Trophoblast cell (in vitro differentiated cells and primary cell): ENCODE measurements at regions not wholly inside any gene's neighbourhood (a gene's known extent, or its start where the extent isn't known, plus 50 kb on each side); places are given as distances from the start of the nearest gene placed in this dataset.

ENCODE experiments used
- DNase-seq, 2 donors: peaks; one replicate each; pipeline ENCODE4 v3.0.0-alpha.2; 2016
- H2AFZ ChIP-seq: 2 replicates; pipeline ENCODE4 v1.6.1; 2013; ENCODE audit warnings: low read length, moderate library complexity, mild to moderate bottlenecking; ENCODE audit not compliant: insufficient read depth, poor library complexity
- H2AK5ac ChIP-seq: 2 replicates; pipeline ENCODE4 v1.6.1; 2013; ENCODE audit warnings: mild to moderate bottlenecking, low read length
- H2BK120ac ChIP-seq: 2 replicates; pipeline ENCODE4 v1.6.1; 2013; ENCODE audit warnings: low read length, mild to moderate bottlenecking, moderate library complexity; ENCODE audit not compliant: insufficient read depth, poor library complexity
- H2BK12ac ChIP-seq: 2 replicates; pipeline ENCODE4 v1.6.1; 2013; ENCODE audit warnings: mild to moderate bottlenecking, low read length, moderate library complexity
- H2BK5ac ChIP-seq: 2 replicates; pipeline ENCODE4 v1.6.1; 2013; ENCODE audit warnings: low read length, low read depth, moderate library complexity, mild to moderate bottlenecking; ENCODE audit not compliant: poor library complexity
- H3K14ac ChIP-seq: 2 replicates; pipeline ENCODE4 v1.6.1; 2013; ENCODE audit warnings: mild to moderate bottlenecking, low read length
- H3K18ac ChIP-seq: 2 replicates; pipeline ENCODE4 v1.6.1; 2013; ENCODE audit warnings: mild to moderate bottlenecking, low read length
- H3K23ac ChIP-seq: 2 replicates; pipeline ENCODE4 v1.6.1; 2013; ENCODE audit warnings: low read length
- H3K27ac ChIP-seq: 2 replicates; pipeline ENCODE4 v1.5.1; 2013; ENCODE audit warnings: low read depth, mild to moderate bottlenecking, inconsistent platforms, low read length, moderate library complexity
- H3K27me3 ChIP-seq: 2 replicates; pipeline ENCODE4 v1.6.1; 2013; ENCODE audit warnings: inconsistent platforms, mild to moderate bottlenecking, low read length, moderate library complexity; ENCODE audit not compliant: insufficient read depth
- H3K36me3 ChIP-seq, 2 experiments: 1 replicate in 1 of 2; 2 replicates in 1 of 2; pipeline ENCODE4 v1.6.1; 2013; ENCODE audit warnings: low read length in 2 of 2, mild to moderate bottlenecking in 2 of 2, moderate library complexity in 1 of 2; ENCODE audit not compliant: insufficient read depth in 2 of 2, control insufficient read depth in 1 of 2
- H3K4ac ChIP-seq: 2 replicates; pipeline ENCODE4 v1.6.1; 2013; ENCODE audit warnings: low read depth, mild to moderate bottlenecking, low read length, moderate library complexity
- H3K4me1 ChIP-seq, 2 experiments: 1 replicate in 1 of 2; 2 replicates in 1 of 2; pipeline ENCODE4 v1.6.1; 2013; ENCODE audit warnings: low read length in 2 of 2, mild to moderate bottlenecking in 2 of 2, moderate library complexity in 1 of 2; ENCODE audit not compliant: insufficient read depth in 2 of 2, control insufficient read depth in 1 of 2
- H3K4me2 ChIP-seq: 2 replicates; pipeline ENCODE4 v1.6.1; 2013; ENCODE audit warnings: inconsistent platforms, mild to moderate bottlenecking, low read length, moderate library complexity
- H3K4me3 ChIP-seq: 2 replicates; pipeline ENCODE4 v1.5.1; 2013; ENCODE audit warnings: mild to moderate bottlenecking, low read depth, low read length, inconsistent platforms
- H3K79me1 ChIP-seq: one replicate; pipeline ENCODE4 v1.6.1; 2013; ENCODE audit warnings: low read length
- H3K79me2 ChIP-seq: 2 replicates; pipeline ENCODE4 v1.6.1; 2013; ENCODE audit warnings: low read length, mild to moderate bottlenecking; ENCODE audit not compliant: control insufficient read depth, insufficient read depth, poor library complexity
- H3K9ac ChIP-seq: 2 replicates; pipeline ENCODE4 v1.6.1; 2013; ENCODE audit warnings: mild to moderate bottlenecking, low read length
- H3K9me3 ChIP-seq: 2 replicates; pipeline ENCODE4 v1.6.1; 2013; ENCODE audit warnings: low read depth, mild to moderate bottlenecking, control low read depth, inconsistent platforms, low read length; ENCODE audit not compliant: insufficient read depth
- H4K12ac ChIP-seq: 2 replicates; pipeline ENCODE4 v1.6.1; 2013; ENCODE audit warnings: low read depth, mild to moderate bottlenecking, low read length, moderate library complexity
- H4K8ac ChIP-seq: 2 replicates; pipeline ENCODE4 v1.6.1; 2013; ENCODE audit warnings: low read depth, mild to moderate bottlenecking, low read length, moderate library complexity
- H4K91ac ChIP-seq: one replicate; pipeline ENCODE4 v1.6.1; 2013; ENCODE audit warnings: low read depth, mild to moderate bottlenecking, low read length, moderate library complexity
- WGBS: extraction: QIAGEN DNeasy Blood & Tissue Kit; methylation state at CpG from one replicate; pipeline ENCODE4 v1.1.7; 2013; ENCODE audit warnings: missing lambda C conversion rate; ENCODE audit not compliant: insufficient read length, insufficient coverage; ENCODE audit errors: extremely low coverage; 5-methylcytosine and 5-hydroxymethylcytosine counted together

GRCh38 chr5:173826086-173826427 lies 62.1 kb upstream of the CPEB4 start:
- H2BK120ac ChIP-seq: no peak overlapping the region
- H3K9me3 ChIP-seq: no peaks in the 10 kb centered on the region
- no peak overlapping the region for H4K8ac ChIP-seq
- no peak overlapping the region for H2AFZ ChIP-seq
- H2AK5ac ChIP-seq: no peak overlapping the region
- no peak overlapping the region for H4K91ac ChIP-seq
- peaks cover 26% of the 10 kb centered on the region in 2 experiments for H3K4me1 ChIP-seq
- H3K4ac ChIP-seq: no peak overlapping the region
- no peaks in the 10 kb centered on the region for H3K36me3 ChIP-seq
- no CpG with 5 or more reads among the region's 6 CpGs for WGBS
- no peak overlapping the region for H2BK12ac ChIP-seq
- H3K4me3 ChIP-seq: no peak overlapping the region
- no peak overlapping the region for H3K9ac ChIP-seq
- no peak overlapping the region for H4K12ac ChIP-seq
- H3K4me2 ChIP-seq: no peak overlapping the region
- H3K79me1 ChIP-seq: peaks cover 21% of the 10 kb centered on the region
- no peak overlapping the region for H3K18ac ChIP-seq
- no peak overlapping the region for H2BK5ac ChIP-seq
- no peaks in the 10 kb centered on the region for H3K27me3 ChIP-seq
- no peak overlapping the region for H3K23ac ChIP-seq
- peak in 1 of 2 donors; percentile 32 for DNase-seq
- H3K27ac ChIP-seq: no peak overlapping the region
- H3K79me2 ChIP-seq: no peaks in the 10 kb centered on the region
- H3K14ac ChIP-seq: no peak overlapping the region

GRCh38 chr5:173826428-173827350 lies 61.5 kb upstream of the CPEB4 start:
- Histone ChIP-seq H4K8ac (no peak overlapping the region), H3K4me1 (peaks cover 26 to 27% of the 10 kb centered on the region in 2 experiments), H3K79me2 (no peaks in the 10 kb centered on the region), H3K4me2 (no peak overlapping the region), H4K12ac (no peak overlapping the region), H3K9me3 (no peaks in the 10 kb centered on the region), H2AK5ac (no peak overlapping the region), H3K27me3 (no peaks in the 10 kb centered on the region), H3K18ac (no peak overlapping the region), H3K79me1 (peaks cover 21% of the 10 kb centered on the region), H2BK12ac (no peak overlapping the region), H3K27ac (no peak overlapping the region), H3K4me3 (no peak overlapping the region), H2BK5ac (no peak overlapping the region), H4K91ac (no peak overlapping the region), H2BK120ac (no peak overlapping the region), H3K36me3 (no peaks in the 10 kb centered on the region), H3K9ac (no peak overlapping the region), H3K23ac (no peak overlapping the region), H2AFZ (no peak overlapping the region), H3K4ac (no peak overlapping the region), H3K14ac (no peak overlapping the region)
- WGBS: no CpG with 5 or more reads among the region's 5 CpGs
- no peak for DNase-seq

- no peak overlapping the region for H3K4ac ChIP-seq
- H2BK12ac ChIP-seq: peak overlapping the region; percentile 56
- H3K23ac ChIP-seq: no peak overlapping the region
- DNase-seq: no peak
- no CpG with 5 or more reads among the region's 1 CpG for WGBS
- no peak overlapping the region for H4K8ac ChIP-seq
- H2BK120ac ChIP-seq: peak overlapping the region; percentile 2
- no peak overlapping the region for H2AFZ ChIP-seq
- H3K36me3 ChIP-seq: no peaks in the 10 kb centered on the region
- no peak overlapping the region for H3K27ac ChIP-seq
- H3K9me3 ChIP-seq: no peaks in the 10 kb centered on the region
- peaks cover 21 to 22% of the 10 kb centered on the region in 2 experiments for H3K4me1 ChIP-seq
- H3K9ac ChIP-seq: no peak overlapping the region
- peaks cover 14% of the 10 kb centered on the region for H3K79me1 ChIP-seq
- no peak overlapping the region for H4K91ac ChIP-seq
- H2AK5ac ChIP-seq: peak overlapping the region; percentile 50
- no peaks in the 10 kb centered on the region for H3K27me3 ChIP-seq
- no peak overlapping the region for H3K4me2 ChIP-seq
- H3K4me3 ChIP-seq: no peak overlapping the region
- no peak overlapping the region for H4K12ac ChIP-seq
- no peak overlapping the region for H3K14ac ChIP-seq
- no peak overlapping the region for H2BK5ac ChIP-seq
- no peaks in the 10 kb centered on the region for H3K79me2 ChIP-seq
- H3K18ac ChIP-seq: no peak overlapping the region
These were observed 59.2 kb upstream of the CPEB4 start for GRCh38 chr5:173828952-173829351.

- Histone ChIP-seq H3K27me3 (no peaks in the 10 kb centered on the region), H3K9ac (no peak overlapping the region), H3K18ac (no peak overlapping the region), H3K4ac (no peak overlapping the region), H4K12ac (no peak overlapping the region), H3K4me3 (no peak overlapping the region), H3K14ac (no peak overlapping the region), H4K8ac (no peak overlapping the region), H3K9me3 (no peaks in the 10 kb centered on the region), H3K79me1 (peaks cover 10% of the 10 kb centered on the region), H3K4me1 (peaks cover 17 to 18% of the 10 kb centered on the region in 2 experiments), H2AFZ (no peak overlapping the region), H2BK120ac (no peak overlapping the region), H3K27ac (no peak overlapping the region), H4K91ac (peak overlapping the region; percentile 15), H2BK12ac (peak overlapping the region; percentile 7), H3K4me2 (no peak overlapping the region), H3K36me3 (no peaks in the 10 kb centered on the region), H3K79me2 (no peaks in the 10 kb centered on the region), H3K23ac (no peak overlapping the region), H2AK5ac (no peak overlapping the region), H2BK5ac (no peak overlapping the region)
- no CpG with 5 or more reads among the region's 5 CpGs for WGBS
- no peak for DNase-seq
These were observed 58.3 kb upstream of the CPEB4 start for GRCh38 chr5:173829826-173830225.
